HG03457 (cell line): ENCODE measurements at regions not wholly inside any gene's neighbourhood (a gene's known extent, or its start where the extent isn't known, plus 50 kb on each side); places are given as distances from the start of the nearest gene placed in this dataset.

Experiments used
- ATAC-seq: cut with Tn5 transposase; IDR thresholded peaks from one replicate; pipeline ENCODE4 v1.9.1; 2021; ENCODE audit warnings: moderate number of reproducible peaks; ENCODE audit not compliant: unreplicated experiment

- no peak for ATAC-seq
These were observed 145.3 kb downstream of the FAM83B start for GRCh38 chr6:54991761-54992330.

DNA sequence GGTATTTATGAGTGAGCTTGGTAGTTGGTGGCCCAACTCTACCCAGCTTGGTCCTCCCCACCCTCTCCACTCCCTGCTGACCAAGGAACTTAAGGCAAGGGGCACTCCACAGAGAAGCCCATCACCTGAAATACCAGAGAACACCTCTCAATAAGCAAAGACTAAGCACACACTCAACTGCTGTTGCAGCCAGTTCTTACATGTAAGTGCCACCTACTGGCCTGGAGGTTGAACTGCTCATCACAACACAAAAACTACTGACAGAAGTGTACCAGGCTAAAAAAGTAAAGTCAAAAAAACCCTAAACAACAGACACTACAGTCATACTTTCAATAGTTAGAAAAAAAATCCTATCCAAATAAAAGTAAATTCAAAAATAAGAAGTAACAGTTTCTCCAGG lies 146.2 kb downstream of the FAM83B start:
- peak; percentile 60 for ATAC-seq

GRCh38 chr6:54993294-54993693 lies 146.7 kb downstream of the FAM83B start:
- no peak for ATAC-seq

GRCh38 chr6:54993948-54994347 lies 147.4 kb downstream of the FAM83B start:
- ATAC-seq: no peak

- no peak for ATAC-seq
These were observed 152.0 kb downstream of the FAM83B start for GRCh38 chr6:54998576-54998975.

GRCh38 chr6:55003719-55004430 lies 157.3 kb downstream of the FAM83B start:
- no peak for ATAC-seq

DNA sequence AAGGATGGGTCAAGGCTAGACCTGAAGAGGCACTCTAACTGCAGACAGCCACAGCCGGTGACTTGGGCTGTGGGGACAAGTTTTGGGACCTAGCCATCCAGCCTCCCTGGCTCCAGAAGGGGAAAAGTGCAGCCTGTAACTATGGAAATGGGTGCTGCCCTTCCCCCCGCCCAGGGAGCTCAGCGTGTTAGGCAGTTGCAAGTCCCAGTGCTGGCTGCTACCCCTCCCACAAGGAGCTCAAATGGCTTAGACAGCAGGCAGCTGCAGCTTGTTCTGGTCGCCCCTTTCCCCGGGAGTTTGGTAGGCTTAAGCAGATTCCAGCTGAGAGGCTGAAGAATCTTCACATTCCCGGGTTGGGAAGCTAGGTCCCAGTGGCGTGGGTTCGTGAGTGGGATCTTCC lies 162.6 kb downstream of the FAM83B start:
- no peak for ATAC-seq

DNA sequence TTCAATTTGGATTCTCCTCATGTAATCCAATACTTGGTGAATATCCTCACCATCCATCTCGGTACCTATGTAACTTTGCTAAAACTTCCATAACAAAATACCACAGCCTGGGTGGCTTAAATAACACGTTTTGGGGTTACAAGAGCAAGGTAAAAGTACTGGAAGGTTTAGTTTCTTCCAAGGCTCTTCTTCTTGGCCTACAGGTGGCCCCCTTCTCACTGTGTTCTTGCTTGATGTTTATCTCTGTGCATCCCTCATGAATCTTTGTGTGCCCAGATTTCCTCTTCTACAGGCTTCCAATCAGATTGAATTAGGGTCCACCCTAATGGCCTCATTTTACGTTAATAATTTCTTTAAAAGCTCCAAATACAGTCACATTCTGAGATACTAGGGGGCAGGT lies 163.3 kb upstream of the HCRTR2 start:
- ATAC-seq: no peak

DNA sequence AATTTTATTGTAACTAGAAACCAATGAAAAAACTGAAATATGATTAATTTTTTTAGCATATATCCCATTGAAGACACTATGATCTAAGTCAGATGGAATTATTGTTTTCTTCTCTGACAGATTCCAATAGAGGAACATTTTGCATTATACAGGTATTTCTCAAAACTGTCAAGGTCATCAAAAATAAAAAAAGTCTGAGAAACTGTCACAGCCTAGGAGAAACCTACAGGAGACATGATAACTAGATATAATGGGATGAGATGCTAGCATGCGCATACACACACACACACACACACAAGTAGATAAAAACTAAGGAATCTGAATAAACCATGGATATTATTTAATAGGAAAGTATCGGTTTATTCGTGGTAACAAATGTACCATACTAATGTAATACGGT lies 161.9 kb upstream of the HCRTR2 start:
- ATAC-seq: no peak

GRCh38 chr6:55014321-55015088 lies 159.8 kb upstream of the HCRTR2 start:
- no peak for ATAC-seq

GRCh38 chr6:55016261-55016660 lies 158.1 kb upstream of the HCRTR2 start:
- ATAC-seq: no peak

DNA sequence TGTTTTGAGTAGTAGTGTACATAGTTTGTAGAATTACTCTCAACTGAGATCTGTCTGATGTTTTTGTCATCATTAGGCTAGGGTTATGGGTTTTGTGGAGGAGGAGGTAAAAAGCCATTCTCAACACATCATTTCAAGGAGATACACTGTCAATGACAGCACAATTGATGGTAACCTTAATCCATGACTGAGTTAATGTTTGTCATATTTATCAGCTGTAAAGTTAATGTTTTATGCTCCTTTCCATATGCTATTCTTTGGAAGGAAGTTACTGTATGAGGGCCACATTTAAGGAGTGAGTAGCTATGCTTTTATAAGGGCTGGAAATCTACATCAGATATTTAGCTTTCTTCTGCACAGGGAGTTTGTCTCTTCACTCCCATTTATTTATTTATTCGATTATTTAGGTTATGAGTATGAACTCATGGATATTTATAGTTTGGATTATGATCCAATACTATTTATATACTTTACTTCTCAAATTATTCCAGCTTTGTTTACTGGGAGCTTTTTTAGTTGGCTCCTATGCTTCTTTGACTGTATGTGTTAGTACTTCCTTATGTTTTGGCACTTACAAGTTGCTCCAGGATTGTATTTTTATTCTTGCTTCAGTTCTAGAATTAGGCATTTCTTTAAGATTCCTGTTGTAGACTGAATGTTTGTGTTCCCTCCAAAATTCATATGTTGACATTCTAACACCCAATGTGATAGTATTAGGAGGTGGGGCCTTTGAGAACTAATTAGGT lies 156.6 kb upstream of the HCRTR2 start:
- no peak for ATAC-seq

DNA sequence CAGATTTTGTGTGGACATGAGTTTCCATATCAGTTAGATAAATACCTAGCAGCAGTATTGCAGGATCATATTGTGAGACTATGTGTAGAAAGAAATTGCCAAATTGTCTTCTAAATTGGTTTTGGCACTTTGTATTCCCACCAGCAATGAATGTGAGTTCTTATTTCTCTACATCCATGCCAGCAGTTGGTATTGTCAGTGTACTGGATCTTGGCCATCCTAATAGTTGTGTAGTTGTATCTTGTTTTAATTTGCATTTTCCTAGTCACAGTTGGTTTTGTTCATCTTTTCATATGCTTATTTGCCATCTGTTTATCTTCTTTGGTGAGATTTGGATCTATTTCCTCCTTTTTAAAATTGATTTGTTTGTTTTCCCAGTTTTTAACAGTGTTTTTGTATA lies 154.7 kb upstream of the HCRTR2 start:
- ATAC-seq: no peak

DNA sequence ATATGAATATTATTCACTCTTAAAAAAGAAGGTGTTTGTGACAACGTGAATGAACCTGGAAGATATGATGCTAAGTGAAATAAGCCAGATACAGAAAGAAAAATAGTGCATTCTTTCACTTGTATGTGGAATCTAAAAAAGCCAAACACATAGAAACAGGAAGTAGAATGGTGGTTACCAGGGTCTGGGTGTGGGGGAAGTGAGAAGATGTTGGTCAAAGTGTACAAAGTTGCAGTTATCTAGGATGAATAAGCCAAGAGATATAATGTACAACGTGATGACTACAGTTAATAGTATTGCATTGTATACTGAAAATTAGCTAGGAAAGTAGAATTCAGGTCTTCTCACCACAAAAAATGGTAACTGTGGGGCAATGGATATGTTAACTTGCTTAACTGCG lies 151.1 kb upstream of the HCRTR2 start:
- no peak for ATAC-seq

DNA sequence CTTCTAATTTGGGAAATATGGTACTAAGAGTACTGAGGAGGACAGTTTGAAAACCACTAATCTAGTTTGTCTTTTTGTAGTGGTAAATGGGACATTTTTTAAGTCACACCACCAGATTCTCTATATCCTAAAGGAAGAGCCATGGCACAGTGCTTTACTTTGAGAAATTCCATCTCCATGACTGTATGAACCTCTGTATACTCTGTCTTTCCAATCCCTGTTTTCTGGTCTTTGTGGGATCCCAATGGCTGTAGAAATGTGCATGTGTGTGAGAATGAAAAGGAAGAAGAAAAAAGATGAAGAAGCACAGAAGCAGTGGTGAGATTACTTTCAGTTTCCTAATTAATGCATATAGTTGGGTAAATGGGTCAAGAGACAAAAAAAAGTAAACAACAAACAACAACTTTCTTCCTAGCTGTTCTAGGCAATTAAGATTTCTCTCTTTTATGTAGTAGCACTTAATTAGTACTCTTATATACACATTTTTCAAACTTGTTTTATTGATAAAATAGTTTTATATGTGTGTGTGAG lies 141.2 kb upstream of the HCRTR2 start:
- ATAC-seq: no peak

- no peak for ATAC-seq
These were observed 139.6 kb upstream of the HCRTR2 start for GRCh38 chr6:55034752-55035151.

GRCh38 chr6:55040102-55040848 lies 134.0 kb upstream of the HCRTR2 start:
- no peak for ATAC-seq

- no peak for ATAC-seq
These were observed 127.4 kb upstream of the HCRTR2 start for GRCh38 chr6:55046869-55047422.

DNA sequence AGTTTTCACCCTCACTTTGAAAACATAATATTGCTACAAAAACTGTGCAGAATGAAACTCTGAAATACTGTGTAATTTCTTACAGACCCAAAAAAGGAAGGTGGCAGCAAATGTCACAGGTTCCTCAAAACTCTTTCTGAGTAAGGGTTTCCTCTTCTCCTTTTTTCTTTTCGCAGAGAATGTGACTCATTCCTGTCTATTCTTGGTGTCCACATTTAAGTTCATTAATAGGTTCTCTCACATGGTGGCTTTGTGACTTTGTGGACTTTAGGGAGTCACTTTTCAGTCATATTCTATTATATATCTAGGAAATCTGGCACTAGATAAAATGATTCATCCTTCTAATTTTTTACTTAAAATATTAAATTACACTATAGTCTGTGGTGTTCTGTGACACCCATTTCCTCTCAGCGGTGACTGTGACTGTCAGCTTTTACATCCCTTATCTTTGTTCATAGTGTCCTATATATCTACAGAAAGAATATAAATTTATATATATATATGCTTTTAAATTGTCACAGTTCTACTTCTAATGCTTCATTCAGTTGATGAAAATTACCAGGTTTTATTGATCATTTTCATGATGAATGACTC lies 126.8 kb upstream of the HCRTR2 start:
- ATAC-seq: no peak

DNA sequence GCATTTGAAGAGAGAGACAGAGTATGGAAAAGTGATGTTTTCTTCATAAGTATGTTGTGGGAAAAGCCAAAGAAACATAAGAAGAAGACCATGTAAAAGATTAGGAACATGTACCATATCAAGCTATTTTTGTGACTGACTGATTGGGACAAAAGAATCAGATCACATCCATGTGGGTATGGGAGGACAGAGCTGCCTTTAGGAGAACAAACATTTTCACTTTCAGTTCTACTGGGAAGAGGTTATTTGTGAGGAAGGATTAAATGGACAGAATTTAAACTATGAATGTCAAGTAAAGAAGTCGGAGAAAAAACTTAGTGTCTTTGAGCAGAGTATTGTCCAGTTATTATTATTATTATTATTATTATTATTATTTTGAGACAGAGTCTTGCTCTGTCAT lies 124.4 kb upstream of the HCRTR2 start:
- ATAC-seq: no peak
